Fibroblast of the aortic adventitia (primary cell): ENCODE measurements at regions not wholly inside any gene's neighbourhood (a gene's known extent, or its start where the extent isn't known, plus 50 kb on each side); places are given as distances from the start of the nearest gene placed in this dataset.

Source experiments
- DNase-seq: peaks from one replicate; pipeline ENCODE4 v3.0.0-alpha.2; 2010; ENCODE audit warnings: low read depth
- H3K4me3 ChIP-seq: 2 replicates; pipeline ENCODE4 v1.5.1; 2011; ENCODE audit warnings: low read depth, mild to moderate bottlenecking, control low read depth, low read length, moderate library complexity
- CTCF ChIP-seq: IDR thresholded peaks from 2 replicates; pipeline ENCODE4 v1.5.1; 2011; ENCODE audit warnings: mild to moderate bottlenecking, low read length, control low read depth, inconsistent platforms; ENCODE audit not compliant: insufficient read depth

GRCh38 chr11:21892736-21893564, 299.9 kb upstream of the ANO5 start:
- TF ChIP-seq CTCF: no peak
- no peak overlapping the region for H3K4me3 ChIP-seq
- no peak for DNase-seq

GRCh38 chr11:21893565-21893867, 299.4 kb upstream of the ANO5 start:
- TF ChIP-seq CTCF: no peak
- DNase-seq: no peak
- no peak overlapping the region for H3K4me3 ChIP-seq

- no peak for TF ChIP-seq CTCF
- no peak for DNase-seq
- H3K4me3 ChIP-seq: no peak overlapping the region
These were observed 298.4 kb upstream of the ANO5 start for GRCh38 chr11:21894492-21894891.

GRCh38 chr11:21895686-21896085, 297.2 kb upstream of the ANO5 start:
- DNase-seq: no peak

GRCh38 chr11:21896216-21896615, 296.7 kb upstream of the ANO5 start:
- TF ChIP-seq CTCF: no peak
- no peak overlapping the region for H3K4me3 ChIP-seq
- no peak for DNase-seq

More at GRCh38 chr11:21895686-21896085, 297.2 kb upstream of the ANO5 start:
- no peak for TF ChIP-seq CTCF
- H3K4me3 ChIP-seq: no peak overlapping the region

- no peak for DNase-seq
- no peak overlapping the region for H3K4me3 ChIP-seq
- TF ChIP-seq CTCF: no peak
These were observed 295.9 kb upstream of the ANO5 start for GRCh38 chr11:21896746-21897602.
